Common myeloid progenitor, CD34-positive (primary cell): ENCODE measurements at regions not wholly inside any gene's neighbourhood (a gene's known extent, or its start where the extent isn't known, plus 50 kb on each side); places are given as distances from the start of the nearest gene placed in this dataset.

Experiments used
- CTCF ChIA-PET: fragments of 350-600 bp; sonication (Branson Sonifier 250); formaldehyde crosslinking; loops from one replicate; lab custom pipeline; 2021; ENCODE audit warnings: antibody characterized with exemption; lab: Charles Lee
- POLR2A ChIA-PET: fragments of 350-600 bp; sonication (Branson Sonifier 250); formaldehyde crosslinking; loops from one replicate; lab custom pipeline; 2021; ENCODE audit warnings: antibody characterized with exemption; lab: Charles Lee
- DNase-seq, 3 donors: peaks; one replicate each; pipeline versions ENCODE4 v3.0.0 to v3.0.0-alpha.2; 2013
- H3K27ac ChIP-seq, 2 experiments: 1 replicate in 1 of 2; 2 replicates in 1 of 2; pipeline ENCODE4 v1.7.0; 2013; ENCODE audit warnings: inconsistent platforms in 2 of 2, low read length in 2 of 2, mild to moderate bottlenecking in 2 of 2, low read depth in 1 of 2, moderate library complexity in 1 of 2; ENCODE audit not compliant: severe bottlenecking in 2 of 2, insufficient read depth in 1 of 2, poor library complexity in 1 of 2
- H3K27me3 ChIP-seq, 5 experiments: replicated peaks in 2 of 5; 1 replicate in 3 of 5; 2 replicates in 2 of 5; pipeline versions ENCODE4 v1.6.1 to v1.7.0; 2013; ENCODE audit warnings: low read length in 4 of 5, mild to moderate bottlenecking in 2 of 5, moderate library complexity in 2 of 5, inconsistent platforms in 1 of 5; ENCODE audit not compliant: insufficient read depth in 5 of 5, control insufficient read depth in 4 of 5
- H3K36me3 ChIP-seq, 4 experiments: 1 replicate in 2 of 4; 2 replicates in 2 of 4; pipeline versions ENCODE4 v1.6.1 to v1.7.0; 2013; ENCODE audit warnings: low read length in 3 of 4, control low read depth in 1 of 4, mild to moderate bottlenecking in 1 of 4; ENCODE audit not compliant: control insufficient read depth in 4 of 4, insufficient read depth in 4 of 4
- H3K4me1 ChIP-seq, 4 experiments: 1 replicate in 3 of 4; 2 replicates in 1 of 4; pipeline versions ENCODE4 v1.6.1 to v1.7.1; 2013; ENCODE audit warnings: low read length in 3 of 4, mild to moderate bottlenecking in 3 of 4, control low read depth in 1 of 4, inconsistent platforms in 1 of 4, moderate library complexity in 1 of 4; ENCODE audit not compliant: control insufficient read depth in 4 of 4, insufficient read depth in 4 of 4; ENCODE audit errors: control extremely low read depth in 1 of 4
- H3K4me3 ChIP-seq, 7 experiments: 1 replicate in 4 of 7; 2 replicates in 3 of 7; pipeline versions ENCODE4 v1.5.1 to v1.7.0; 2013; ENCODE audit warnings: mild to moderate bottlenecking in 7 of 7, low read length in 6 of 7, moderate library complexity in 6 of 7, inconsistent platforms in 2 of 7, low read depth in 2 of 7, control low read depth in 1 of 7; ENCODE audit not compliant: insufficient read depth in 4 of 7, control insufficient read depth in 1 of 7; ENCODE audit errors: extremely low read depth in 1 of 7
- H3K9me3 ChIP-seq, 5 experiments: 1 replicate in 4 of 5; 2 replicates in 1 of 5; pipeline versions ENCODE4 v1.6.1 to v1.7.1; 2013; ENCODE audit warnings: low read length in 4 of 5, mild to moderate bottlenecking in 2 of 5, inconsistent platforms in 1 of 5, low read depth in 1 of 5, moderate library complexity in 1 of 5; ENCODE audit not compliant: control insufficient read depth in 4 of 5, insufficient read depth in 2 of 5; ENCODE audit errors: control extremely low read depth in 1 of 5
- WGBS: methylation state at CpG from one replicate; pipeline ENCODE4 v1.1.5; 2013; ENCODE audit not compliant: insufficient coverage; 5-methylcytosine and 5-hydroxymethylcytosine counted together

- no peaks in the 10 kb centered on the region for H3K9me3 ChIP-seq
- H3K4me3 ChIP-seq: no peak overlapping the region
- no peaks in the 10 kb centered on the region for H3K36me3 ChIP-seq
- DNase-seq: no peak
- 80% methylated on average over 1 of the region's 2 CpGs for WGBS
- ChIA-PET CTCF (no interaction called here), POLR2A (no interaction called here)
- H3K27ac ChIP-seq: no peak overlapping the region
- H3K4me1 ChIP-seq: no peaks in the 10 kb centered on the region
- peaks cover 6 to 29% (median 8%) of the 10 kb centered on the region in 5 experiments for H3K27me3 ChIP-seq
Observed at GRCh38 chr10:84603971-84604370, 275.6 kb downstream of the CCSER2 start.

DNA sequence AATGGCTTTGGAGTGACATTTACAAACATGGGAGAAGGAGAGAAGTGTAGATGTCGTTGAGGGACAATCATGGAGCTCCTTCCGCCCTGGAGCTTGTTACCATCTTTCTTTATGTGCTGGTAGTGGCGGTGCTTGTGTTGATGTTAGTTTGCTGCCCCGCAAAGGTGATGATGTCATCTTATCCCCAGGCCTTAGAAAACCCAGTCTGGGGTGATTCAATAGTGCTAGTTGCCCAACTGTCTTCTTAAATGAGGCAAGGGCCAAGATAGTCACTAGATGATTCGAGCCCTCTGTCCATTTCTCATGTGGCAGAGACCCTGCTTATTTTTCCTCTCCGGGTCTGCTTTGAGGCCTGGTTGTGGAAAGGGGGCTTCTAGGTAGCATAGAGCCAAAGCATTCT lies 277.4 kb downstream of the CCSER2 start:
- no peaks in the 10 kb centered on the region for H3K36me3 ChIP-seq
- no peak overlapping the region for H3K4me3 ChIP-seq
- H3K27me3 ChIP-seq: peaks cover 6 to 39% (median 13%) of the 10 kb centered on the region in 5 experiments
- ChIA-PET CTCF (no interaction called here), POLR2A (no interaction called here)
- WGBS: 92% methylated on average over 4 of the region's 6 CpGs
- H3K27ac ChIP-seq: no peak overlapping the region
- DNase-seq: no peak
- no peaks in the 10 kb centered on the region for H3K9me3 ChIP-seq
- H3K4me1 ChIP-seq: no peaks in the 10 kb centered on the region

GRCh38 chr10:84606428-84606827 lies 278.0 kb downstream of the CCSER2 start:
- H3K27ac ChIP-seq: no peak overlapping the region
- no peaks in the 10 kb centered on the region for H3K36me3 ChIP-seq
- no peaks in the 10 kb centered on the region for H3K9me3 ChIP-seq
- CTCF ChIA-PET: no interaction called here
- H3K27me3 ChIP-seq: peaks cover 6 to 39% (median 13%) of the 10 kb centered on the region in 5 experiments
- 75% methylated on average over 3 of the region's 3 CpGs for WGBS
- no peaks in the 10 kb centered on the region for H3K4me1 ChIP-seq
- POLR2A ChIA-PET: no interaction called here
- no peak overlapping the region for H3K4me3 ChIP-seq
- no peak for DNase-seq

DNA sequence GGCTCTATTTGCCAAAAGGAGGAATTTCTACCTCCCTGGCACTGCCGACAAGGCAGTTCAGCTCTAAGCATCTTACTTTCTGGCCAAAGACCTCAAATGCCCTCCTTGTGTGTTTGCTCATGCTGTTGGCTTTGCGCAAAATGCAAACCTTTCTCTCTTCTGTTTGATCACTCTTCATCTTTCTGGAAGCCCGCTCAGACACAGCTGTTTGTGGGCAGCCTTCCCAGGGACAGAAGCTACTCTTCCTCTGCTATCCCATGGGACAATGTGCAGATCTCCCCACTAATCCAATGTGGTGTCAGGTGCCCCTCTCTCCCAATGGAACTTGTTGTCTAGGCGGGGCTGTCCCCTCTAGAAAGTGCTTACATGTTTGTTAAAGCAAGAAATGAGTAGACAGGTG lies 278.7 kb downstream of the CCSER2 start:
- Histone ChIP-seq H3K4me3 (no peak overlapping the region), H3K27ac (no peak overlapping the region), H3K36me3 (no peaks in the 10 kb centered on the region), H3K4me1 (no peaks in the 10 kb centered on the region), H3K27me3 (peaks cover 6 to 39% (median 13%) of the 10 kb centered on the region in 5 experiments), H3K9me3 (no peaks in the 10 kb centered on the region)
- ChIA-PET CTCF (no interaction called here), POLR2A (no interaction called here)
- 92% methylated on average over 4 of the region's 4 CpGs for WGBS
- DNase-seq: no peak

DNA sequence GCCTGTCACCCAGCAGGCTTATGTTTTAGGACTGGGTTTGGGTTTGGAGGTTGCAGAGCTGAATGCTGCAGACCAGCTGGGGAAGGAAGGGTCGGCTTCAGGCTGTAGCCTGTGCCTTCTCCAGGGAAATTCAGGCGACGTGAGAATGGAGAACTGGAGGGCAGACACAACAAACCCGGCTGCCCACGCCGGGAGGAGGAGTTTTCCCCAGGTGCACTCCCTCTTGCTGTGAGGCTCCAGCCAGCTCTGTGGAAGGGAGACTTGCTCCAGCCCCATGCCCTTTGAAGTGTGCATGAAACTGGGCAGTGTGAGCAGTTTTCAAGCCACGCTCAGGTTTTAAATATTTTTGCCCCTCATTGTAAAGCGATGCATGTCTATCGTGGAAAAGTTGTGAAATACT lies 279.1 kb downstream of the CCSER2 start:
- Histone ChIP-seq H3K27me3 (peaks cover 6 to 44% (median 13%) of the 10 kb centered on the region in 5 experiments), H3K9me3 (no peaks in the 10 kb centered on the region), H3K4me3 (no peak overlapping the region), H3K27ac (no peak overlapping the region), H3K4me1 (no peaks in the 10 kb centered on the region), H3K36me3 (no peaks in the 10 kb centered on the region)
- WGBS: 52% methylated on average over 8 of the region's 9 CpGs
- DNase-seq: no peak
- POLR2A ChIA-PET: no interaction called here
- CTCF ChIA-PET: no interaction called here

GRCh38 chr10:84608126-84608525 lies 279.7 kb downstream of the CCSER2 start:
- no peaks in the 10 kb centered on the region for H3K4me1 ChIP-seq
- H3K9me3 ChIP-seq: no peaks in the 10 kb centered on the region
- no peak overlapping the region for H3K27ac ChIP-seq
- ChIA-PET CTCF (no interaction called here), POLR2A (no interaction called here)
- no peak overlapping the region for H3K4me3 ChIP-seq
- no peaks in the 10 kb centered on the region for H3K36me3 ChIP-seq
- WGBS: 97% methylated on average over 4 of the region's 4 CpGs
- DNase-seq: no peak
- H3K27me3 ChIP-seq: peaks cover 6 to 47% (median 13%) of the 10 kb centered on the region in 5 experiments

DNA sequence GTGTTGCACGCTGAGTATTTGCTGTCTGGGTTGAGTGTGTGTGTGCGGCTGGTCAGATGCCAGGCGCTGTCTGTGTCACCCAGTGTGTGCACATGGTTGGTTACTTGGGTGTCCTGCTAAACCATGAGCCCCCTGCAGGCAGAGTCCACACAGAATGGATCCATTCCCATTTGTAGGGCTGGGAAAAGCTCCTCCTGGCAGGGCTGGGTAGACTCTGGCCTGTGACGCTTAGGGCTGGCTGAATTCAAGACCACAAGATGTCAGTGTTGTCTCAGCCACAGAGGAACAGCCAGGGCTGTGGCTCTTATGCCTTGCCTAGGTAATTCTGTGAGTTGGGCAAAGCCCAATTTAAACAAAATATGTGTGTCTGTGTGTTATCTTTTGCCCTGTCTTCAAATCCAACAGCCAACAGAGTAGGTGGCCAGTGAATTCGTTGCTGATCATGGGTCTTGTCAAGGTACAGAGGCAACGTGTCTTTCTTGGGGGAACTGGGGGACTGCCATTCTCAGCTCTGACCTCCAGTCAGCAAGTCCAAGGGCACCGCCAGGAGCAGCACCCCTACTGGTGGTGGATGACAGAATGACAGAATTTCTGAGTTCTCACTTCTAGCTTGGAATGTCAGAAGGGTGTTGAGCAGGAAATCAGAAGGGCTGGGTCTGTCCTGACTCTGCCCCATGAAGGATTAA lies 285.1 kb downstream of the CCSER2 start:
- 33% methylated on average over 7 of the region's 7 CpGs for WGBS
- peak; percentile 21 to 44 (median 26) for DNase-seq
- POLR2A ChIA-PET: no interaction called here

More for the DNA sequence above, 285.1 kb downstream of the CCSER2 start:
- Histone ChIP-seq H3K4me1 (no peaks in the 10 kb centered on the region), H3K4me3 (no peak overlapping the region), H3K36me3 (no peaks in the 10 kb centered on the region), H3K9me3 (no peaks in the 10 kb centered on the region), H3K27me3 (peaks cover 0 to 27% (median 8%) of the 10 kb centered on the region in 5 experiments), H3K27ac (no peak overlapping the region)
- CTCF ChIA-PET: interaction anchor here (1.0 kb wide), 1 partner anchor 130 kb away, joined by 3 read pairs; no protein-coding TSS in a partner anchor
